HepG2 (cell line): ENCODE measurements at regions not wholly inside any gene's neighbourhood (a gene's known extent, or its start where the extent isn't known, plus 50 kb on each side); places are given as distances from the start of the nearest gene placed in this dataset.

ENCODE experiments used
- AGO2 ChIP-seq: fragments of 200-400 bp; formaldehyde crosslinking; optimal IDR thresholded peaks from 2 replicates; pipeline ENCODE3; 2017; ENCODE audit warnings: mild to moderate bottlenecking, low read depth, low read length, moderate library complexity
- FOXK1 ChIP-seq: sonication (generic); formaldehyde crosslinking; IDR thresholded peaks from 2 replicates; pipeline ENCODE4 v1.4.0; 2020; ENCODE audit warnings: low read depth, missing genetic modification reagents, borderline replicate concordance
- GZF1 ChIP-seq: sonication (generic); formaldehyde crosslinking; IDR thresholded peaks from 2 replicates; pipeline ENCODE4 v1.5.1; 2020; ENCODE audit warnings: mild to moderate bottlenecking, missing genetic modification reagents
- RXRA ChIP-seq: sonication (generic); formaldehyde crosslinking; IDR thresholded peaks from 2 replicates; pipeline ENCODE4 v1.5.1; 2020; ENCODE audit warnings: missing genetic modification reagents

DNA sequence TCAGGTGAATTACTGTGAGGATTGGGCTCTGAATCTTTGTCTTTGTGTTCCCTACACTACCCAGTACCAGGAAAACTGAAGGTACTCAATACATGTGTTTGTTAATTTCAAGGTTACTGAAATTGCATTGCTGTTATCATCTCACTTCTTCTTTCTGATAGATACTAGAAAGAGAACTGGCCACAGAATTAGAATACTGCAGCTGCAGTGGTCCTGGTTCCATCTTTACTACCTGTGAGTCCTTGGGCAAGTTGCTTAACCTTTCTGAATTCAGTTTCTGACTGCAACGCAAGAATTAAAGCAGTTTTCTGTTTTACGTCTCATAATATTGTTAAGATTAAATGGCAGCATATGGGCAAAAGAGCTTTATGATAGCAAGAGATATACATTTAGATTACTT, 263.5 kb downstream of the LMO4 start:
- TF ChIP-seq GZF1 (no peak), RXRA (CRISPR knock-in tag) (no peak), FOXK1 (CRISPR knock-in tag) (no peak), AGO2 (no peak)
